ENCODE measurements at regions not wholly inside any gene's neighbourhood (a gene's known extent, or its start where the extent isn't known, plus 50 kb on each side); places are given as distances from the start of the nearest gene placed in this dataset.
"Not testable (repeated sequence)": the region's sequence is repeated elsewhere in the genome, so short reads cannot be mapped to it uniquely, and the experiment has no call there.

GRCh38 chrX:14309431-14309830 is 219.9 kb upstream of the GLRA2 start:
- H3K9me3 ChIP-seq (ENCODE audit: low read length): no peaks in the 10 kb centered on the region
- H3F3A ChIP-seq (ENCODE audit: low read length, unreplicated experiment): no peaks in the 10 kb centered on the region
- POLR2A ChIA-PET (ENCODE audit: unreplicated experiment): no interaction called here
- H3K4me2 ChIP-seq (ENCODE audit: low read length): no peak overlapping the region
- no peak overlapping the region for H2AFZ ChIP-seq (ENCODE audit: low read length)
- no peaks in the 10 kb centered on the region for H3K36me3 ChIP-seq (ENCODE audit: low read depth, low read length)
- ATAC-seq: no peak
- no TSS peak for BruUV-seq (replicated peaks)
- H4K20me1 ChIP-seq (ENCODE audit: low read length): no peaks in the 10 kb centered on the region
- no peaks in the 10 kb centered on the region for H3K79me2 ChIP-seq (ENCODE audit: low read length)
- TF ChIP-seq EZH2phosphoT487 (IDR thresholded peaks at IDR 0.05; ENCODE audit: borderline replicate concordance, low read length) (no peak), CTCF (conservative IDR thresholded peaks at IDR 0.05; ENCODE audit: low read depth, low read length) (no peak), EZH2 (IDR thresholded peaks at IDR 0.05; ENCODE audit: low read length, unreplicated experiment) (no peak)
- H3K27me3 ChIP-seq (ENCODE audit: low read length): no peaks in the 10 kb centered on the region
- intact Hi-C loops (cut with micrococcal nuclease): no loop called here
- CTCF ChIA-PET: no interaction called here
- no peaks in the 10 kb centered on the region for H3K9me2 ChIP-seq (replicated peaks; ENCODE audit: low read length)
- H3K27ac ChIP-seq (ENCODE audit: low read length): no peak overlapping the region
- no peak for DNase-seq
- H3K9ac ChIP-seq (ENCODE audit: low read length): no peak overlapping the region
- H3K4me3 ChIP-seq (ENCODE audit: low read length): no peak overlapping the region
- no peaks in the 10 kb centered on the region for H3K4me1 ChIP-seq (ENCODE audit: insufficient read depth, low read length)

GRCh38 chrX:14308976-14309375 is 220.4 kb upstream of the GLRA2 start:
- CTCF ChIA-PET; H3K9me3 ChIP-seq (ENCODE audit: low read length); ATAC-seq; H3K4me3 ChIP-seq (ENCODE audit: low read length); H3K4me1 ChIP-seq (ENCODE audit: insufficient read depth, low read length); H3K9ac ChIP-seq (ENCODE audit: low read length); intact Hi-C loops (cut with micrococcal nuclease); H3K79me2 ChIP-seq (ENCODE audit: low read length); H3K4me2 ChIP-seq (ENCODE audit: low read length); H3F3A ChIP-seq (ENCODE audit: low read length, unreplicated experiment); DNase-seq; H3K36me3 ChIP-seq (ENCODE audit: low read depth, low read length); H3K27ac ChIP-seq (ENCODE audit: low read length); POLR2A ChIA-PET (ENCODE audit: unreplicated experiment); H3K9me2 ChIP-seq (replicated peaks; ENCODE audit: low read length); H4K20me1 ChIP-seq (ENCODE audit: low read length); H3K27me3 ChIP-seq (ENCODE audit: low read length); BruUV-seq (replicated peaks); H2AFZ ChIP-seq (ENCODE audit: low read length): not testable (repeated sequence)

GRCh38 chrX:14303891-14304290 is 225.4 kb upstream of the GLRA2 start:
- BruUV-seq (replicated peaks): no TSS peak
- Histone ChIP-seq H3K27me3 (ENCODE audit: low read length) (no peaks in the 10 kb centered on the region), H3K79me2 (ENCODE audit: low read length) (no peaks in the 10 kb centered on the region), H3K4me3 (ENCODE audit: low read length) (no peak overlapping the region), H3K27ac (ENCODE audit: low read length) (no peak overlapping the region), H3K4me2 (ENCODE audit: low read length) (no peak overlapping the region), H3K9ac (ENCODE audit: low read length) (no peak overlapping the region), H3F3A (ENCODE audit: low read length, unreplicated experiment) (no peaks in the 10 kb centered on the region), H3K9me3 (ENCODE audit: low read length) (no peaks in the 10 kb centered on the region), H3K4me1 (ENCODE audit: insufficient read depth, low read length) (no peaks in the 10 kb centered on the region), H3K9me2 (replicated peaks; ENCODE audit: low read length) (no peaks in the 10 kb centered on the region), H4K20me1 (ENCODE audit: low read length) (no peaks in the 10 kb centered on the region), H3K36me3 (ENCODE audit: low read depth, low read length) (no peaks in the 10 kb centered on the region), H2AFZ (ENCODE audit: low read length) (no peak overlapping the region)
- ChIA-PET POLR2A (ENCODE audit: unreplicated experiment) (no interaction called here), CTCF (no interaction called here)
- DNase-seq (no peak), ATAC-seq (no peak)
- intact Hi-C loops (cut with micrococcal nuclease): no loop called here
- TF ChIP-seq EZH2 (IDR thresholded peaks at IDR 0.05; ENCODE audit: low read length, unreplicated experiment) (no peak), CTCF (conservative IDR thresholded peaks at IDR 0.05; ENCODE audit: low read depth, low read length) (no peak), EZH2phosphoT487 (IDR thresholded peaks at IDR 0.05; ENCODE audit: borderline replicate concordance, low read length) (no peak)

- H3K4me2 ChIP-seq (ENCODE audit: low read length); DNase-seq; H3K9me3 ChIP-seq (ENCODE audit: low read length); H3K36me3 ChIP-seq (ENCODE audit: low read depth, low read length); H4K20me1 ChIP-seq (ENCODE audit: low read length); BruUV-seq (replicated peaks); H2AFZ ChIP-seq (ENCODE audit: low read length); H3K4me1 ChIP-seq (ENCODE audit: insufficient read depth, low read length); intact Hi-C loops (cut with micrococcal nuclease); H3K27me3 ChIP-seq (ENCODE audit: low read length); ATAC-seq; POLR2A ChIA-PET (ENCODE audit: unreplicated experiment); H3K9ac ChIP-seq (ENCODE audit: low read length); H3K4me3 ChIP-seq (ENCODE audit: low read length); H3K79me2 ChIP-seq (ENCODE audit: low read length); CTCF ChIA-PET; H3K27ac ChIP-seq (ENCODE audit: low read length); H3K9me2 ChIP-seq (replicated peaks; ENCODE audit: low read length); H3F3A ChIP-seq (ENCODE audit: low read length, unreplicated experiment): not testable (repeated sequence)
Measured at GRCh38 chrX:14302561-14302960, 226.8 kb upstream of the GLRA2 start.
